Liver (tissue), 3 donors: ENCODE measurements at regions not wholly inside any gene's neighbourhood (a gene's known extent, or its start where the extent isn't known, plus 50 kb on each side); places are given as distances from the start of the nearest gene placed in this dataset.

Experiments
- ATF3 ChIP-seq: IDR thresholded peaks from 2 replicates; pipeline ENCODE4 v1.6.1; 2016; ENCODE audit warnings: antibody characterized with exemption
- FOXA1 ChIP-seq: IDR thresholded peaks from 2 replicates; pipeline ENCODE4 v1.6.1; 2016; ENCODE audit warnings: antibody characterized with exemption
- FOXA2 ChIP-seq: IDR thresholded peaks from 2 replicates; pipeline ENCODE4 v1.6.1; 2016; ENCODE audit warnings: antibody characterized with exemption
- HNF4A ChIP-seq, 2 donors: conservative IDR thresholded peaks; 2 replicates each; pipeline ENCODE4 v1.6.1; 2016; ENCODE audit warnings: antibody characterized with exemption in 2 of 2, mild to moderate bottlenecking in 2 of 2
- JUND ChIP-seq, 2 donors: IDR thresholded peaks; 2 replicates each; pipeline ENCODE4 v1.6.1; 2016; ENCODE audit warnings: antibody characterized with exemption in 2 of 2
- REST ChIP-seq: IDR thresholded peaks from 2 replicates; pipeline ENCODE4 v1.6.1; 2016; ENCODE audit warnings: antibody characterized with exemption, mild to moderate bottlenecking
- SP1 ChIP-seq: IDR thresholded peaks from 2 replicates; pipeline ENCODE4 v1.6.1; 2018; ENCODE audit warnings: antibody characterized with exemption, mild to moderate bottlenecking
- TAF1 ChIP-seq: conservative IDR thresholded peaks from 2 replicates; pipeline ENCODE4 v1.6.1; 2016; ENCODE audit warnings: antibody characterized with exemption, mild to moderate bottlenecking
- YY1 ChIP-seq: IDR thresholded peaks from 2 replicates; pipeline ENCODE4 v1.6.1; 2016; ENCODE audit warnings: antibody characterized with exemption, mild to moderate bottlenecking
- TF ChIP-seq, protein P1 (sequence below): fragments of 150-350 bp; IDR thresholded peaks from 2 replicates; pipeline ENCODE4 v1.5.1; 2017; ENCODE audit warnings: improper control_type of control experiment, low read depth, low read length; ENCODE audit not compliant: missing input control
- donor health status: healthy.
- donor health status: healthy.

GRCh38 chr15:61613729-61614128 lies 384.6 kb upstream of the RORA start:
- no peak for TF ChIP-seq REST
- no peak for TF ChIP-seq SP1
- no peak for TF ChIP-seq YY1
- TF ChIP-seq, protein P1, sequence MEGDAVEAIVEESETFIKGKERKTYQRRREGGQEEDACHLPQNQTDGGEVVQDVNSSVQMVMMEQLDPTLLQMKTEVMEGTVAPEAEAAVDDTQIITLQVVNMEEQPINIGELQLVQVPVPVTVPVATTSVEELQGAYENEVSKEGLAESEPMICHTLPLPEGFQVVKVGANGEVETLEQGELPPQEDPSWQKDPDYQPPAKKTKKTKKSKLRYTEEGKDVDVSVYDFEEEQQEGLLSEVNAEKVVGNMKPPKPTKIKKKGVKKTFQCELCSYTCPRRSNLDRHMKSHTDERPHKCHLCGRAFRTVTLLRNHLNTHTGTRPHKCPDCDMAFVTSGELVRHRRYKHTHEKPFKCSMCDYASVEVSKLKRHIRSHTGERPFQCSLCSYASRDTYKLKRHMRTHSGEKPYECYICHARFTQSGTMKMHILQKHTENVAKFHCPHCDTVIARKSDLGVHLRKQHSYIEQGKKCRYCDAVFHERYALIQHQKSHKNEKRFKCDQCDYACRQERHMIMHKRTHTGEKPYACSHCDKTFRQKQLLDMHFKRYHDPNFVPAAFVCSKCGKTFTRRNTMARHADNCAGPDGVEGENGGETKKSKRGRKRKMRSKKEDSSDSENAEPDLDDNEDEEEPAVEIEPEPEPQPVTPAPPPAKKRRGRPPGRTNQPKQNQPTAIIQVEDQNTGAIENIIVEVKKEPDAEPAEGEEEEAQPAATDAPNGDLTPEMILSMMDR = no peak
- no peak for TF ChIP-seq TAF1
- no peak for TF ChIP-seq ATF3
- TF ChIP-seq JUND (IDR thresholded peaks at IDR 0.05) = no peak
- no peak for TF ChIP-seq FOXA2
- TF ChIP-seq FOXA1 = no peak
- TF ChIP-seq HNF4A (conservative IDR thresholded peaks at IDR 0.05) = no peak
